Kidney (tissue), 13 donors: ENCODE measurements at regions not wholly inside any gene's neighbourhood (a gene's known extent, or its start where the extent isn't known, plus 50 kb on each side); places are given as distances from the start of the nearest gene placed in this dataset.
"Not testable (repeated sequence)": the region's sequence is repeated elsewhere in the genome, so short reads cannot be mapped to it uniquely, and the experiment has no call there.

ENCODE experiments used
- DNase-seq, 5 donors: peaks; one replicate each; pipeline ENCODE4 v3.0.0-alpha.2; 2013 to 2020
- FAIRE-seq: peaks from 2 replicates; lab custom pipeline; 2012; peaks lifted over from hg19 to GRCh38; lab: Jason Lieb, UNC
- H3K27ac ChIP-seq, 2 donors: one replicate each; pipeline ENCODE4 v1.7.0; 2013; ENCODE audit warnings: low read depth in 2 of 2, low read length in 2 of 2, inconsistent platforms in 1 of 2
- H3K27me3 ChIP-seq: one replicate; pipeline ENCODE4 v1.7.1; 2013; ENCODE audit warnings: low read length, inconsistent platforms; ENCODE audit not compliant: control insufficient read depth, insufficient read depth
- H3K36me3 ChIP-seq, 3 donors: one replicate each; pipeline versions ENCODE4 v1.7.0 to v1.7.1; 2013; ENCODE audit warnings: low read length in 3 of 3, control low read depth in 1 of 3, inconsistent platforms in 1 of 3; ENCODE audit not compliant: insufficient read depth in 3 of 3, control insufficient read depth in 2 of 3
- H3K4me1 ChIP-seq, 3 donors: one replicate each; pipeline versions ENCODE4 v1.7.0 to v1.7.1; 2013; ENCODE audit warnings: low read length in 3 of 3, inconsistent platforms in 1 of 3, low read depth in 1 of 3; ENCODE audit not compliant: control insufficient read depth in 2 of 3, insufficient read depth in 2 of 3
- H3K4me3 ChIP-seq, 3 donors: one replicate each; pipeline versions ENCODE4 v1.7.0 to v1.8.1; 2013; ENCODE audit warnings: low read length in 3 of 3, control low read depth in 1 of 3, inconsistent platforms in 1 of 3
- H3K9ac ChIP-seq, 3 donors: one replicate each; pipeline versions ENCODE4 v1.7.0 to v1.7.1; 2013; ENCODE audit warnings: low read length in 3 of 3, control low read depth in 1 of 3, inconsistent platforms in 1 of 3
- H3K9me3 ChIP-seq, 3 donors: one replicate each; pipeline versions ENCODE4 v1.7.0 to v1.7.1; 2013; ENCODE audit warnings: low read length in 3 of 3, control low read depth in 1 of 3, inconsistent platforms in 1 of 3; ENCODE audit not compliant: control insufficient read depth in 2 of 3, insufficient read depth in 1 of 3
- intact Hi-C: fragments of 100-400 bp; cut with DNase I; formaldehyde crosslinking; loops from one replicate; pipeline ENCODE4 v1.11.1; 2022
- TF ChIP-seq, protein P1 (sequence below): IDR thresholded peaks from 3 replicates; pipeline ENCODE4 v1.5.1; 2012; ENCODE audit warnings: mild to moderate bottlenecking, moderate library complexity, borderline replicate concordance; ENCODE audit not compliant: insufficient read depth; ENCODE audit errors: extremely low read depth
- donor health status: control.
- donor health status: control.
- donor health status: control.
- donor health status: control.
- donor health status: control.
- donor health status: DM: yes; HTN: yes; CAD: no.
- donor health status: Normal renal cell carcinoma (clear cell type).

DNA sequence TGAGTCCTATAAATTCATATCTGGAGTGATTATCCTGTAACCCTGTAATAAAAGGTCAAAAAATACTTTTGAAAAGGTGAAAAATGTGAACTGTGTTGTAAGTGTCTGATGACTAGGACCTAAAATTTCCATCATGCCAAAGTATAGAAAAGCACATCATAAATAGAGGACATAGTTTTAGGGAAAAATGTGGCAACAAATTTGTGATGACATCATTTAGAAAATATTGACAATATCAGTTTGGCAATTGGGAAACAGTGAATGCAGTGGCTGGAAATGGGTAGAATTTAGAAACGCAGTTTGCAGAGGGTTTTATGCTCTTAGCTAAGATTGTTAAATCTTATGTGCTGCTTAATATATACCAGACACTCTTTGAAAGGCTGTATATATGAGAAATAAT, 1464.8 kb downstream of the RAPGEF2 start:
- H3K36me3 ChIP-seq = no peaks in the 10 kb centered on the region
- H3K27ac ChIP-seq = no peak overlapping the region
- no peaks in the 10 kb centered on the region for H3K9me3 ChIP-seq
- TF ChIP-seq, protein P1, sequence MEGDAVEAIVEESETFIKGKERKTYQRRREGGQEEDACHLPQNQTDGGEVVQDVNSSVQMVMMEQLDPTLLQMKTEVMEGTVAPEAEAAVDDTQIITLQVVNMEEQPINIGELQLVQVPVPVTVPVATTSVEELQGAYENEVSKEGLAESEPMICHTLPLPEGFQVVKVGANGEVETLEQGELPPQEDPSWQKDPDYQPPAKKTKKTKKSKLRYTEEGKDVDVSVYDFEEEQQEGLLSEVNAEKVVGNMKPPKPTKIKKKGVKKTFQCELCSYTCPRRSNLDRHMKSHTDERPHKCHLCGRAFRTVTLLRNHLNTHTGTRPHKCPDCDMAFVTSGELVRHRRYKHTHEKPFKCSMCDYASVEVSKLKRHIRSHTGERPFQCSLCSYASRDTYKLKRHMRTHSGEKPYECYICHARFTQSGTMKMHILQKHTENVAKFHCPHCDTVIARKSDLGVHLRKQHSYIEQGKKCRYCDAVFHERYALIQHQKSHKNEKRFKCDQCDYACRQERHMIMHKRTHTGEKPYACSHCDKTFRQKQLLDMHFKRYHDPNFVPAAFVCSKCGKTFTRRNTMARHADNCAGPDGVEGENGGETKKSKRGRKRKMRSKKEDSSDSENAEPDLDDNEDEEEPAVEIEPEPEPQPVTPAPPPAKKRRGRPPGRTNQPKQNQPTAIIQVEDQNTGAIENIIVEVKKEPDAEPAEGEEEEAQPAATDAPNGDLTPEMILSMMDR = no peak
- no peak overlapping the region for H3K9ac ChIP-seq
- FAIRE-seq (no peak), DNase-seq (no peak)
- intact Hi-C loops = no loop called here
- H3K4me3 ChIP-seq = no peak overlapping the region
- no peaks in the 10 kb centered on the region for H3K4me1 ChIP-seq
- H3K27me3 ChIP-seq = no peaks in the 10 kb centered on the region

DNA sequence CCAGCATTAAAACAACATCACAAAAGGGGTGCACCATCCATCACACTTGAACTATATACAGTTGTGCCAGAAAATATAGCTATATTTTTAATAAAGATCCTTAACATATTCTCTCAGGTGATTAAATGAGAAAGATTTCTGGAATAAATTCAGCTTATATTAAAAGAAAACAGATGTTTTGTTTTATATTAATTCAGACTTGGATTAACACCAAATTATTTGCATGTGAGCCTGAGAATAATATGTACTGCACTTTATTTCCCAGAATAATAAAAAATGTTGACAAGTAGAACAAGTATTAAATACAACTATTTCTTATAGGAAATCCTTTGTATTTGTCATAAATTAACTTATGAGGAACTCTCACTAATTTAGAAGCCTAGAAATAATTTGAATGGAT, 1467.4 kb downstream of the RAPGEF2 start:
- no peak overlapping the region for H3K4me3 ChIP-seq
- H3K36me3 ChIP-seq = no peaks in the 10 kb centered on the region
- no peak overlapping the region for H3K27ac ChIP-seq
- no peaks in the 10 kb centered on the region for H3K27me3 ChIP-seq
- H3K9me3 ChIP-seq = no peaks in the 10 kb centered on the region
- H3K9ac ChIP-seq = no peak overlapping the region
- intact Hi-C loops = no loop called here
- no peaks in the 10 kb centered on the region for H3K4me1 ChIP-seq
- DNase-seq (no peak), FAIRE-seq (no peak)
- TF ChIP-seq, protein P1 = no peak

DNA sequence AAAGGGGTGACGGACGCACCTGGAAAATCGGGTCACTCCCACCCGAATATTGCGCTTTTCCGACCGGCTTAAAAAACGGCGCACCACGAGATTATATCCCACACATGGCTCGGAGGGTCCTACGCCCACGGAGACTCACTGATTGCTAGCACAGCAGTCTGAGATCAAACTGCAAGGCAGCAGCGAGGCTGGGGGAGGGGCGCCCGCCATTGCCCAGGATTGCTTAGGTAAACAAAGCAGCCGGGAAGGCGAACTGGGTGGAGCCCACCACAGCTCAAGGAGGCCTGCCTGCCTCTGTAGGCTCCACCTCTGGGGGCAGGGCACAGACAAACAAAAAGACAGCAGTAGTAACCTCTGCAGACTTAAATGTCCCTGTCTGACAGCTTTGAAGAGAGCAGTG, 1471.4 kb downstream of the RAPGEF2 start:
- H3K4me3 ChIP-seq, H3K27me3 ChIP-seq, H3K4me1 ChIP-seq, H3K36me3 ChIP-seq, H3K9ac ChIP-seq, DNase-seq, H3K9me3 ChIP-seq, H3K27ac ChIP-seq, FAIRE-seq, intact Hi-C loops: not testable (repeated sequence)

DNA sequence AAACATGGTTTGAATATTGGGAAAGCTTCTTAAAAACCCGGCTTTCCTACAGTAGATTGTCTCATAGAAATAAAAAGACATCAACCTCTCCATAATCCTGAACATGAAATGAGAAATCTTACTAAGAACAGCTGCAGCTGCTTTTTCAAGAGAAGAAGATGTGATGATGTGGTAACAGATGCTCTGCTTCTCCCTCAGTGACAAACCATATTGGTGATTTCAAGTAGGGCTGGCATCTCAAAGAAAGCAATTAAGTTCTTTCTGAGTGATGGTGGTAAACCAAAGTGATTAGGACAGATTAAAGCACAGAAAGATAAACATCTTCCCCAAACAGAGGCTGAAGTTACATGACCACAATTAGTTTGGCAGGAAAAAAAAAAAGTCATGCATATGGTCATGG, 1477.7 kb downstream of the RAPGEF2 start:
- no peaks in the 10 kb centered on the region for H3K36me3 ChIP-seq
- FAIRE-seq = no peak

More for the DNA sequence above, 1477.7 kb downstream of the RAPGEF2 start:
- H3K9me3 ChIP-seq = no peaks in the 10 kb centered on the region
- no peak overlapping the region for H3K4me3 ChIP-seq
- TF ChIP-seq, protein P1 = no peak
- no peaks in the 10 kb centered on the region for H3K27me3 ChIP-seq
- H3K27ac ChIP-seq = no peak overlapping the region
- intact Hi-C loops = no loop called here
- DNase-seq = peak in 1 of 5 donors; percentile 2
- H3K9ac ChIP-seq = no peak overlapping the region
- no peaks in the 10 kb centered on the region for H3K4me1 ChIP-seq
